Panc1 (cell line): ENCODE measurements at regions not wholly inside any gene's neighbourhood (a gene's known extent, or its start where the extent isn't known, plus 50 kb on each side); places are given as distances from the start of the nearest gene placed in this dataset.

Experiments used
- ATAC-seq: fragments of 200-7000 bp; cut with Tn5 transposase; 2 replicates; pipeline ENCODE4 v1.9.1; 2020; ENCODE audit warnings: mild to moderate bottlenecking, moderate library complexity
- BruUV-seq: library from RNA; stranded (reverse); fragments of 400-500 nt; replicated peaks from 2 replicates; lab custom pipeline; 2021; lab: Mats Ljungman, UMichigan
- CTCF ChIA-PET: fragments of 300-600 bp; sonication (Branson Sonifier 250); formaldehyde crosslinking; loops from one replicate; lab custom pipeline; 2022; ENCODE audit warnings: antibody characterized with exemption; lab: Charles Lee
- POLR2A ChIA-PET: fragments of 300-600 bp; sonication (Branson Sonifier 250); formaldehyde crosslinking; loops from one replicate; lab custom pipeline; 2022; ENCODE audit warnings: antibody characterized with exemption; lab: Charles Lee
- DNase-seq: peaks from one replicate; pipeline ENCODE4 v3.0.0-alpha.2; 2010; ENCODE audit warnings: low read depth, low spot score
- H3K27ac ChIP-seq: 2 replicates; pipeline ENCODE4 v1.5.1; 2011; ENCODE audit warnings: mild to moderate bottlenecking, low read length, inconsistent platforms
- H3K27me3 ChIP-seq: fragments of 200-500 bp; sonication (Bioruptor generic); 2 replicates; pipeline ENCODE4 v1.6.0; 2014; ENCODE audit warnings: low read length, inconsistent platforms; ENCODE audit not compliant: control insufficient read depth, insufficient read depth
- H3K36me3 ChIP-seq: fragments of 200-500 bp; sonication (Bioruptor generic); 2 replicates; pipeline ENCODE4 v1.5.1; 2014; ENCODE audit warnings: inconsistent platforms, mild to moderate bottlenecking, low read length, moderate library complexity; ENCODE audit not compliant: control insufficient read depth, insufficient read depth
- H3K4me1 ChIP-seq: 2 replicates; pipeline ENCODE4 v1.5.1; 2011; ENCODE audit warnings: inconsistent platforms, mild to moderate bottlenecking, low read length, moderate library complexity; ENCODE audit not compliant: control insufficient read depth, insufficient read depth
- H3K4me3 ChIP-seq, 2 experiments: 2 replicates each; pipeline ENCODE4 v1.5.1; 2011 to 2012; ENCODE audit warnings: low read depth in 2 of 2, low read length in 2 of 2, mild to moderate bottlenecking in 2 of 2, inconsistent platforms in 1 of 2, moderate library complexity in 1 of 2
- H3K9me3 ChIP-seq: fragments of 200-500 bp; sonication (Bioruptor generic); 2 replicates; pipeline ENCODE4 v1.5.1; 2014; ENCODE audit warnings: low read depth, mild to moderate bottlenecking, inconsistent platforms, low read length, moderate library complexity; ENCODE audit not compliant: control insufficient read depth, insufficient read depth
- CTCF ChIP-seq: fragments of 450-650 bp; IDR thresholded peaks from 2 replicates; pipeline ENCODE4 v1.5.1; 2017; ENCODE audit warnings: mild to moderate bottlenecking
- POLR2AphosphoS5 ChIP-seq: IDR thresholded peaks from 2 replicates; pipeline ENCODE4 v1.6.1; 2012; ENCODE audit warnings: mild to moderate bottlenecking, low read depth, low read length, moderate library complexity
- REST ChIP-seq, 2 experiments: IDR thresholded peaks; 2 replicates each; pipeline ENCODE4 v1.6.1; 2011 to 2012; ENCODE audit warnings: low read depth in 2 of 2, control low read depth in 1 of 2, low read length in 1 of 2, mild to moderate bottlenecking in 1 of 2, moderate library complexity in 1 of 2; ENCODE audit not compliant: insufficient read depth in 1 of 2
- SIN3A ChIP-seq: IDR thresholded peaks from 2 replicates; pipeline ENCODE4 v1.6.1; 2012; ENCODE audit warnings: low read depth, mild to moderate bottlenecking, low read length, moderate library complexity, borderline replicate concordance; ENCODE audit not compliant: insufficient read depth
- TCF7L2 ChIP-seq: IDR thresholded peaks from 2 replicates; pipeline ENCODE4 v1.6.1; 2011; ENCODE audit warnings: mild to moderate bottlenecking, low read depth, low read length, inconsistent platforms
- in situ Hi-C: cut with HindIII; loops from 2 replicates; pipeline ENCODE4 v1.10.0; 2016; ENCODE audit warnings: low sequenced_read_pairs, low pct_unique_long_range_greater_than_20kb
- intact Hi-C: fragments of 100-400 bp; cut with micrococcal nuclease; formaldehyde crosslinking; loops from one replicate; pipeline ENCODE4 v1.10.0; 2022; ENCODE audit not compliant: unreplicated experiment

- no peaks in the 10 kb centered on the region for H3K27me3 ChIP-seq
- no peak for ATAC-seq
- no peak for DNase-seq
- H3K4me3 ChIP-seq, result no peak overlapping the region
- no peak for TF ChIP-seq POLR2AphosphoS5
- TF ChIP-seq TCF7L2, result no peak
- no peak for TF ChIP-seq SIN3A
- no peak for TF ChIP-seq CTCF
- TF ChIP-seq REST (IDR thresholded peaks at IDR 0.05; ENCODE audit: insufficient read depth in 1 of 2, low read depth in 2 of 2, low read length in 1 of 2), result no peak
- no peaks in the 10 kb centered on the region for H3K9me3 ChIP-seq
- ChIA-PET POLR2A (interaction anchor here (0.5 kb wide), 1 partner anchor 30 kb away, joined by 5 read pairs; no protein-coding TSS in a partner anchor), CTCF (interaction anchor here (1.1 kb wide), 1 partner anchor 290 kb away, joined by 5 read pairs; no protein-coding TSS in a partner anchor)
- H3K27ac ChIP-seq, result no peak overlapping the region
- intact Hi-C loops, result loop anchor here (2.0 kb wide), 1 partner anchor 290 kb away; no protein-coding TSS in a partner anchor
- no peaks in the 10 kb centered on the region for H3K36me3 ChIP-seq
- no TSS peak for BruUV-seq
- in situ Hi-C loops, result no loop called here
- peaks cover 3% of the 10 kb centered on the region; the same call in 1 of the 2 replicates for H3K4me1 ChIP-seq
Observed at GRCh38 chr2:56008661-56009431, 85.3 kb upstream of the EFEMP1 start.

GRCh38 chr2:56009758-56010458, 86.3 kb upstream of the EFEMP1 start:
- intact Hi-C loops, result loop anchor here (2.0 to 5.0 kb wide), 2 partner anchors 238 to 291 kb away; no protein-coding TSS in a partner anchor
- H3K4me1 ChIP-seq, result peaks cover 3% of the 10 kb centered on the region; the same call in 1 of the 2 replicates
- no peaks in the 10 kb centered on the region for H3K27me3 ChIP-seq
- no peaks in the 10 kb centered on the region for H3K36me3 ChIP-seq
- no peaks in the 10 kb centered on the region for H3K9me3 ChIP-seq
- DNase-seq (peak; percentile 15), ATAC-seq (no peak)
- ChIA-PET CTCF (interaction anchor here (0.7 to 1.1 kb wide), 4 partner anchors 53 to 297 kb away, joined by 3 to 6 read pairs (median 5); no protein-coding TSS in a partner anchor), POLR2A (no interaction called here)
- no peak for TF ChIP-seq REST (IDR thresholded peaks at IDR 0.05; ENCODE audit: insufficient read depth in 1 of 2, low read depth in 2 of 2, low read length in 1 of 2)
- TF ChIP-seq CTCF, result peak; percentile 62; the same call in 1 of the 2 replicates
- no peak overlapping the region for H3K4me3 ChIP-seq
- no peak overlapping the region for H3K27ac ChIP-seq
- in situ Hi-C loops, result no loop called here
- BruUV-seq, result no TSS peak
